ENCODE measurements at regions not wholly inside any gene's neighbourhood (a gene's known extent, or its start where the extent isn't known, plus 50 kb on each side); places are given as distances from the start of the nearest gene placed in this dataset.

GRCh38 chr15:70293591-70294470 lies 196.1 kb upstream of the TLE3 start:
- DNase-seq: no peak

GRCh38 chr15:70293138-70293537 lies 195.4 kb upstream of the TLE3 start:
- no peak for DNase-seq

- no peak for DNase-seq
Measured at GRCh38 chr15:70292076-70292760, 194.5 kb upstream of the TLE3 start.

GRCh38 chr15:70291305-70292075 lies 193.8 kb upstream of the TLE3 start:
- DNase-seq: no peak

GRCh38 chr15:70290708-70291107 lies 193.0 kb upstream of the TLE3 start:
- no peak for DNase-seq

GRCh38 chr15:70289191-70289955 lies 191.7 kb upstream of the TLE3 start:
- no peak for DNase-seq

GRCh38 chr15:70286113-70286806 lies 188.5 kb upstream of the TLE3 start:
- no peak for DNase-seq

- DNase-seq: peak; percentile 71
Measured at GRCh38 chr15:70284438-70285214, 186.9 kb upstream of the TLE3 start.

- DNase-seq: no peak
Measured at GRCh38 chr15:70283511-70283910, 185.8 kb upstream of the TLE3 start.

- peak; percentile 39 for DNase-seq
Measured at GRCh38 chr15:70281811-70282307, 184.1 kb upstream of the TLE3 start.

- DNase-seq: no peak
Measured at GRCh38 chr15:70281261-70281810, 183.6 kb upstream of the TLE3 start.

GRCh38 chr15:70280781-70281180 lies 183.1 kb upstream of the TLE3 start:
- peak; percentile 25 for DNase-seq

GRCh38 chr15:70279096-70279495 lies 181.4 kb upstream of the TLE3 start:
- no peak for DNase-seq

GRCh38 chr15:70278644-70279043 lies 180.9 kb upstream of the TLE3 start:
- DNase-seq: no peak

- no peak for DNase-seq
Measured at GRCh38 chr15:70277556-70277955, 179.8 kb upstream of the TLE3 start.

- no peak for DNase-seq
Measured at GRCh38 chr15:70276401-70276800, 178.7 kb upstream of the TLE3 start.

GRCh38 chr15:70275461-70276138 lies 177.9 kb upstream of the TLE3 start:
- no peak for DNase-seq

- DNase-seq: no peak
Measured at GRCh38 chr15:70274908-70275307, 177.2 kb upstream of the TLE3 start.

- no peak for DNase-seq
Measured at GRCh38 chr15:70274255-70274880, 176.7 kb upstream of the TLE3 start.

GRCh38 chr15:70273808-70274207 lies 176.1 kb upstream of the TLE3 start:
- DNase-seq: no peak

All from MV-4-11 (cell line).